BLaER1 treated with 17β-estradiol and CSF1 and Interleukin-3, amounts not matched to agents 10 nM and 100 nM (cell line): ENCODE measurements at regions not wholly inside any gene's neighbourhood (a gene's known extent, or its start where the extent isn't known, plus 50 kb on each side); places are given as distances from the start of the nearest gene placed in this dataset.
A peak's percentile ranks its signal among the peaks of the same experiment; 100 is the strongest.
"Not testable (repeated sequence)": the region's sequence is repeated elsewhere in the genome, so short reads cannot be mapped to it uniquely, and the experiment has no call there.

Experiments
- H3K27ac ChIP-seq, 11 experiments: shearing (Covaris generic); formaldehyde crosslinking; 2 replicates each; pipeline ENCODE4 v1.8.1; 2022
- H3K27me3 ChIP-seq, 11 experiments: shearing (Covaris generic); formaldehyde crosslinking; 2 replicates each; pipeline ENCODE4 v1.8.1; 2022
- H3K36me3 ChIP-seq, 11 experiments: shearing (Covaris generic); formaldehyde crosslinking; 2 replicates each; pipeline ENCODE4 v1.8.1; 2022
- H3K4me1 ChIP-seq, 10 experiments: shearing (Covaris generic); formaldehyde crosslinking; 2 replicates each; pipeline ENCODE4 v1.8.1; 2022
- H3K4me2 ChIP-seq, 11 experiments: shearing (Covaris generic); formaldehyde crosslinking; 2 replicates each; pipeline ENCODE4 v1.8.1; 2022
- H3K4me3 ChIP-seq, 10 experiments: shearing (Covaris generic); formaldehyde crosslinking; 2 replicates each; pipeline ENCODE4 v1.8.1; 2022
- H3K9ac ChIP-seq, 11 experiments: shearing (Covaris generic); formaldehyde crosslinking; 2 replicates each; pipeline ENCODE4 v1.8.1; 2022
- H3K9me3 ChIP-seq, 11 experiments: shearing (Covaris generic); formaldehyde crosslinking; replicated peaks in 1 of 11; 2 replicates each; pipeline ENCODE4 v1.8.1; 2022
- H4K20me1 ChIP-seq, 11 experiments: shearing (Covaris generic); formaldehyde crosslinking; 2 replicates each; pipeline ENCODE4 v1.8.1; 2022
- Cebpa-rat ChIP-seq, 11 experiments: shearing (Covaris generic); IDR thresholded peaks; 2 replicates each; pipeline ENCODE4 v1.8.1; 2022

DNA sequence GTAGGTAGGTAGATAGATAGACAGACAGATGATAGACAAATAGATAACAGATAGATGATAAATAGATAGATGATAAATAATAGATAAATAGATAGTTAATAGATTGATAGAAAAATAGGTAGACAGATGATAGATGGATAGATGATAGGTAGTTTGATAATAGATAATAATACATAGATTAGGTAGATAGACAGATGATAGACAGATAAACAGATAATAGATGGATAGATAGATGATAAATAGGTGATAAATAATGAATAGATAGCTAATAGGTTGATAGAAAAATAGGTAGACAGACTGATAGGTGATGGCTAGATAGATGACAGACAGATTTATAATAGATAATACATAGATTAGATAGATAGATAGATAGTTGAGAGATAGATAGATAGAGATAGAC lies 350.5 kb upstream of the DPP6 start:
- Histone ChIP-seq H4K20me1 (no peaks in the 10 kb centered on the region), H3K27me3 (no peaks in the 10 kb centered on the region), H3K9me3 (no peaks in the 10 kb centered on the region; a peak in 1 of 22 replicates), H3K36me3 (no peaks in the 10 kb centered on the region), H3K4me1 (no peaks in the 10 kb centered on the region), H3K4me2 (no peak overlapping the region), H3K4me3 (no peak overlapping the region), H3K27ac (no peak overlapping the region), H3K9ac (no peak overlapping the region)
- TF ChIP-seq Cebpa-rat (IDR thresholded peaks at IDR 0.05) = no peak

DNA sequence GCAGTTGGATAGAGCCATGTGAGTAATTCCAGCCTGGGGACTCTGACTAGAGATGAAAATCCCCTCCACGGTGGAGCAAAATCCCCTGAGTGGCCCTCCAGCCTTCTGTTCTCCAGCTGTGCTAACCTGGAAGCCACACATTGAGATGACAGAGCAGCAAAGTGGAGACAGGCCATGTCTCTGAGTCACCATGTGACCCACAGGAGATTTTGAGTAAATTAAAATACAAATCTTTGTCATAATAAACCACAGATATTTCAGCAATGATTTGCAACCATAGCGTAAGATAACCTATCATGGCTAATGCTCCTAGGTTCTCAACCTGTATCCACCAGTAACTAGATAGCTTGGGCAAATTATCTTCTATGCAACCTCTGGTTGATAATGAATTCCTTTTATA lies 328.3 kb upstream of the DPP6 start:
- H3K4me3 ChIP-seq, H3K27me3 ChIP-seq, H3K4me2 ChIP-seq, H3K36me3 ChIP-seq, H4K20me1 ChIP-seq, H3K9ac ChIP-seq, H3K27ac ChIP-seq, H3K9me3 ChIP-seq, H3K4me1 ChIP-seq: not testable (repeated sequence)

DNA sequence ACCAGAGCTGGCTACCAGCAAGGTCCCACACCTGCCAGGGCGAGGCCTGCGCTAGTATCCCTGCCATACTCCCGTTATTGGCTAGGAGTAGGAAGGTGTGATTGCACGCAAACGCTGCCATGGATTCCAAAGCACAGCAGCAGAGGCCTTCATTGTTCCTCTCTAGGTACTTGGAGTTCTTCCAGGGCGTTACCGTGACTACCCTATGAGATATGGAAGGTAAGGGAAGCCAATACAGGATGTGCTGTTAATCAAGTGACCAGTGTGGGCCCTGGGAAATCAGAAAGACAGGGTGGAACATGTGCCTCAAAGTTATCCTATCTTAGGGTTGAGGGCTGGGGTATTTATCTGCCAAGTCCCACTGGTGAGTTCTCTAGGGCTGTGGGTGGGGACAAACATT lies 320.7 kb upstream of the DPP6 start:
- H3K27me3 ChIP-seq, H4K20me1 ChIP-seq, H3K9me3 ChIP-seq, H3K27ac ChIP-seq, H3K4me2 ChIP-seq, H3K4me1 ChIP-seq, H3K9ac ChIP-seq, H3K36me3 ChIP-seq, H3K4me3 ChIP-seq: not testable (repeated sequence)

DNA sequence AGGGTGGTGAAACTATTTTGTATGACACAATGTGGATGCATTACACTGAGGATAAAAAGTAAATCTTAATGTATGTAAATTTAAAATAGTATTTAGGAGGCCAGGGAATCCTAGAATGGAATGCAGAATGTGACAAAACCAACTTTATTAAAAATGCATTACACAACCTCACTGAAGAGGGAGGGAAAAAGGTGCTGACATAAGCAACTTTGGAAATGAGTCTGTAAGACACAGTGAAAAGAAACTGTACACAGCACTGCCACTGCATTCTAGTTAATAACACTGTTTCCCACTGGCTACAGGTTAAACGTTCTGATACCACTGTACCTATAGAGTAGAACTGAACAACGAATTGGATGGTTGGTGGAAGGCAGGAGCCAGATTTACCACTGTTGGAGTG lies 308.8 kb upstream of the DPP6 start:
- H3K4me2 ChIP-seq, H3K9ac ChIP-seq, H3K4me3 ChIP-seq, H3K36me3 ChIP-seq, H3K9me3 ChIP-seq, H4K20me1 ChIP-seq, H3K27me3 ChIP-seq, H3K27ac ChIP-seq, H3K4me1 ChIP-seq: not testable (repeated sequence)

DNA sequence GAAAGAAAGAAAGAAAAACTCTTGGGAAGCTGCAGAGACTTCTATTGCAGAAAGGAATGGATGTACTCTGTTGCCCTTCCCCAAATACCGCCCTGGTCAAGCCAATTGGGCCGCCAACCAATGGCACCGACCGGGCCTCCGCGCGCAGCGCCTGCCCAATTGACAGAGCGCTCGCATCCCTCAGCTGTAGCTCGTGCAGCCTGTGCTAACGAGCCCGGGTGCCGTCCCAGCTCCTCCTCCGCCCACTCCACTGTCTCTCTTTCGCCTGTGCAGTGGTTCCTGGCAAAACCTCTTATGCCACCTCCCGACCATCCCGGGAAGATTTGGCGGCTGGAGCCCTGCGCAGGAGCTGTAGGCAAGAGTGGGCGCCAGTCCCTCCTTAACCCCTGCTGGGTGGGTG lies 304.2 kb upstream of the DPP6 start:
- not testable (repeated sequence) for H3K36me3 ChIP-seq, H3K9ac ChIP-seq, H4K20me1 ChIP-seq, H3K27ac ChIP-seq, H3K4me2 ChIP-seq, H3K4me3 ChIP-seq, H3K27me3 ChIP-seq, H3K9me3 ChIP-seq, H3K4me1 ChIP-seq

DNA sequence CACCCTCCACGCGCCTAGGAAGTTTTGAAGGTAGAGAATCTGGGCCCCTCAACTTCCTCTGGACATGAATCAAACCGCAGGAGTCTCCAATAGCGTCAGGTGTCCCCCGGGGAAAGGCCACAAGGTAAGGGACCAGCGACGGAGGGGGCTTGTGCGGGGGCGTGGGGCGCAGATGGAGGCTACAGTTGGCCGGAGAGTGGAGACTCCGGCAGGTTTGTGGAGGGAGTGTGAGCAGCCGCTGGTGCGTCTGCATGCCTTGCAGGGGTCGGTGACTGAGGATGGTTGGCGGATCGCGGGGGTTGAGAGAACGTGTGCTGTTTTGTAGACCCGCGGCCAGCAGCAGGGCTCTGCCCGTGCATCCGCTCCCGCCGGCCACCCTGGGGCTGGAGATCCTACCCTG lies 303.3 kb upstream of the DPP6 start:
- not testable (repeated sequence) for H3K27ac ChIP-seq, H3K4me3 ChIP-seq, H4K20me1 ChIP-seq, H3K27me3 ChIP-seq, H3K9ac ChIP-seq, H3K36me3 ChIP-seq, H3K4me1 ChIP-seq, H3K9me3 ChIP-seq, H3K4me2 ChIP-seq

DNA sequence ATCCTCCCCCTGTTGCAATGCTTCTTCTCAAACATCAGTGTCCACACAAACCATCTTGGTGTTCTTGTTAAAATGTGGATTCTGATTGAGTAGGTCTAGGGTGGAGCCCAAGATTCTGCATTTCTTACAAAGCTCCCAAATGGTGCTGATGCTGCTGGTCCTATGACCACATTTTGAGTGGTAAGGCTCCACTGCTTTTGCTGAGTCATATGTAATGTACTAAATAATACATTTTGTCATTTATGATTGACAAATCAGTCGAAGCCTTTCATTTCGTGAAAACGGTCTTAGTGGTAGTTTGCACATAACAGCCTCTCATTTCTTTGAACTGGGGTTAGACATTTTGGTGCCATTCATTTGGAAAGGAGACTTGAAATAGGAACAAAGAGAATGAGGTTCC lies 286.3 kb upstream of the DPP6 start:
- not testable (repeated sequence) for H3K9ac ChIP-seq, H4K20me1 ChIP-seq, H3K4me3 ChIP-seq, H3K36me3 ChIP-seq, H3K27ac ChIP-seq, H3K4me1 ChIP-seq, H3K27me3 ChIP-seq, H3K9me3 ChIP-seq, H3K4me2 ChIP-seq

DNA sequence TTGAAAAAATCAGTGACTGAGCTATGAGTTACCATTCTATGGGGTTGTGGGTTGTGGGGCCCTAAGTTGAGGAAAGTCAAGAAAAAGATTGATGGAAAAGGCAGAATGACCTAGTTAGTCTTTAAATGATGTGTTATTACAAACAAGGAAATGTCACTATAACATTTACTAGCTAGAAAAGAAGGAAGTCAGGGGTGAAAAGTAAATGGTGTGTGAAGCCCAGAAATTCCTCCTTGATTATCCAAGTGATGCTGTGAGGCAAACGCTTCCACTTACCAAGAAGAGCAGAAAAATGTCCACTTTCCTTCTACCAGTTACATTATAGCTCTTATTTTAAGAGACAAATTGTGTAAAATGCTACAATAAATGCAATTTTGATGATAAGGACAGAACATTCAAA lies 285.3 kb upstream of the DPP6 start:
- not testable (repeated sequence) for H3K9me3 ChIP-seq, H3K27ac ChIP-seq, H4K20me1 ChIP-seq, H3K4me1 ChIP-seq, H3K4me3 ChIP-seq, H3K27me3 ChIP-seq, H3K36me3 ChIP-seq, H3K4me2 ChIP-seq, H3K9ac ChIP-seq

DNA sequence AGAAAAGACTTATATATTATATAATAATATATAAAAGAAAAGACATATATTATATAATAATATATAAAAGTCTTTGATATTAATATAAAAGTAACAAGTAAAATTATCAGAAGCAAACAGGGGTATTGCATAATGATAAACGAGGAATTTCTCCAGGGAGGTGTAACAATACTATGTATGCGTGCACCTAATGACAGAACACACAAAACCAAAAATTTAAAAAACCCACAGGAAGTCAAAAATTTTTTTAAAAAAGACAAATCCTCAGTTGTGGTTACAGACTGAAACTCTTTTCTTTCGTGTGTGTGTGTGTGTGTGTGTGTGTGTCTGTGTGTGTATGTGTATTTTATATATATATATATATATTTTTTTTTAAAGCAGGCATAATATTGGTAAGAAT lies 279.2 kb upstream of the DPP6 start:
- Histone ChIP-seq H3K4me3 (no peak overlapping the region), H4K20me1 (no peaks in the 10 kb centered on the region), H3K4me1 (peaks cover 0 to 15% (median 11%) of the 10 kb centered on the region in 10 experiments; a peak in 13 of 20 replicates), H3K9me3 (no peaks in the 10 kb centered on the region), H3K27me3 (no peaks in the 10 kb centered on the region), H3K36me3 (no peaks in the 10 kb centered on the region), H3K9ac (no peak overlapping the region), H3K27ac (no peak overlapping the region), H3K4me2 (no peak overlapping the region)
- TF ChIP-seq Cebpa-rat (IDR thresholded peaks at IDR 0.05) = no peak

DNA sequence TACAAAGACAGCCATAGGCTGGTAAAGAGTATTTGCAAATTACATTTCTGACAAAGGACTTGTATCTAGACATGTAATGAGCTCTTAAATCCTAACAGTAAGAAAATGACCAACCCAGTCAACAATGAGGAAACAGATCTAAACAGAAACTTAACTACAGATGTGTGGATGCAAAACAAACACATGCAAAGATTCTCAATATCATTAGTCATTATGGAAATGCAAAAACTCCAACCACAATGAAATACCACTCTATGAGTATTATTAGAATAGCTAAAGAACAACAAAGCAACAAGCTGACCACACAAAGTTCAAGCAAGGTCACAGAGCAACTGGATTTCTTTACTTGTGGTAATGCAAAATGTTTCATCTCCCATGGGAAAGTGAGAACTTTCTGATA lies 275.3 kb upstream of the DPP6 start:
- not testable (repeated sequence) for H3K9ac ChIP-seq, H3K36me3 ChIP-seq, H3K9me3 ChIP-seq, H4K20me1 ChIP-seq, H3K4me3 ChIP-seq, H3K27me3 ChIP-seq
- Histone ChIP-seq H3K27ac (peak overlapping the region in 8 of 11 experiments; percentile 19 to 65 (median 52); a peak in 12 of 22 replicates), H3K4me2 (peak overlapping the region in 9 of 11 experiments; percentile 20 to 60 (median 49); a peak in 12 of 22 replicates), H3K4me1 (peaks cover 0 to 15% (median 11%) of the 10 kb centered on the region in 10 experiments; a peak in 13 of 20 replicates)

DNA sequence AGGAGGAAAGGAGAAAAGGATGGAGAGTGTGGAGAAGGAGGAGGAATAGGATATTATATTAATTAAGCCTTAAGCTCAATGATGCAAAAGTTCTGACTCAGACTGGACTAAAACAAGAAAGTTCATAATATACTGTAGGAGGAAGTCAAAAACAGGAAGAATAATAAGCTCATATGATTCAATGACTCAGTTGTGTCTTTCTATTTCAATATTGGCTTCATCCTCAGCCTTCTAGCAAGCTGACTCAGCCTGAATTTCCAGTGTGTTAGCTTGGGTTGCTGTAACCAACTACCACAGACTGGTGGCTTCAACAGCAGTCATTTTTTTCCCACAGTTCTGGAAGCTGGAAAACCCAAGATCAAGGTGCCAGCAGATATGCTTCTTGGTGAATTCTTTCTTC lies 254.8 kb upstream of the DPP6 start:
- H3K27me3 ChIP-seq, H3K4me3 ChIP-seq, H3K36me3 ChIP-seq, H4K20me1 ChIP-seq: not testable (repeated sequence)
- peak overlapping the region in 7 of 11 experiments; percentile 37 to 97 (median 83); a peak in 13 of 22 replicates for H3K27ac ChIP-seq
- H3K9me3 ChIP-seq = peaks cover 0 to 26% (median 9%) of the 10 kb centered on the region in 11 experiments; a peak in 9 of 22 replicates
- H3K4me1 ChIP-seq = peaks cover 0 to 37% (median 2%) of the 10 kb centered on the region in 10 experiments; a peak in 8 of 20 replicates
- H3K9ac ChIP-seq = peak overlapping the region in 4 of 11 experiments; percentile 51 to 85 (median 76); a peak in 8 of 22 replicates
- H3K4me2 ChIP-seq = peak overlapping the region in 5 of 11 experiments; percentile 26 to 86 (median 58); a peak in 9 of 22 replicates
